Esophagus squamous epithelium (tissue), 5 donors: ENCODE measurements at regions not wholly inside any gene's neighbourhood (a gene's known extent, or its start where the extent isn't known, plus 50 kb on each side); places are given as distances from the start of the nearest gene placed in this dataset.

ENCODE experiments used
- DNase-seq: peaks from one replicate; lab custom pipeline; 2025; lab: John Stamatoyannopoulos, UW
- H3K27ac ChIP-seq, 4 donors: fragments of 200-600 bp; sonication (generic); one replicate each; pipeline ENCODE4 v1.5.1; 2016 to 2019; ENCODE audit warnings: mild to moderate bottlenecking in 1 of 4
- H3K27me3 ChIP-seq, 4 donors: fragments of 200-600 bp; sonication (generic); 1 replicate in 3 of 4; 2 replicates in 1 of 4; pipeline versions ENCODE4 v1.5.1 to v1.6.0; 2017 to 2021; ENCODE audit warnings: antibody characterized with exemption in 1 of 4
- H3K36me3 ChIP-seq, 3 donors: fragments of 200-600 bp; sonication (generic); one replicate each; pipeline ENCODE4 v1.5.1; 2016 to 2019
- H3K4me1 ChIP-seq, 3 donors: fragments of 200-600 bp; sonication (generic); one replicate each; pipeline ENCODE4 v1.5.1; 2017 to 2019
- H3K4me3 ChIP-seq, 4 donors: fragments of 200-600 bp; sonication (generic); 1 replicate in 3 of 4; 2 replicates in 1 of 4; pipeline ENCODE4 v1.5.1; 2016 to 2019; ENCODE audit warnings: mild to moderate bottlenecking in 2 of 4, moderate library complexity in 1 of 4
- H3K9me3 ChIP-seq, 3 donors: fragments of 200-600 bp; sonication (generic); one replicate each; pipeline ENCODE4 v1.5.1; 2016 to 2019
- CTCF ChIP-seq, 6 experiments: fragments of 450-650 bp in 4 of 6; fragments of 200-600 bp in 2 of 6; sonication (generic) in 2 of 6; IDR thresholded peaks; one replicate each; pipeline ENCODE4 v1.5.1; 2016 to 2019; ENCODE audit warnings: antibody characterized with exemption in 6 of 6, mild to moderate bottlenecking in 4 of 6, moderate library complexity in 4 of 6
- POLR2A ChIP-seq, 4 donors: fragments of 450-650 bp; IDR thresholded peaks; one replicate each; pipeline ENCODE4 v1.6.1; 2017; ENCODE audit warnings: antibody characterized with exemption in 4 of 4, mild to moderate bottlenecking in 4 of 4, moderate library complexity in 3 of 4
- WGBS, 2 donors: methylation state at CpG; one replicate each; pipeline ENCODE4 v1.1.5; 2018; 5-methylcytosine and 5-hydroxymethylcytosine counted together
- intact Hi-C: fragments of 100-400 bp; cut with DNase I; formaldehyde crosslinking; loops from one replicate; pipeline ENCODE4 v1.15.0; 2022
- donor health status: DM: yes; HTN: yes; CAD: no.

DNA sequence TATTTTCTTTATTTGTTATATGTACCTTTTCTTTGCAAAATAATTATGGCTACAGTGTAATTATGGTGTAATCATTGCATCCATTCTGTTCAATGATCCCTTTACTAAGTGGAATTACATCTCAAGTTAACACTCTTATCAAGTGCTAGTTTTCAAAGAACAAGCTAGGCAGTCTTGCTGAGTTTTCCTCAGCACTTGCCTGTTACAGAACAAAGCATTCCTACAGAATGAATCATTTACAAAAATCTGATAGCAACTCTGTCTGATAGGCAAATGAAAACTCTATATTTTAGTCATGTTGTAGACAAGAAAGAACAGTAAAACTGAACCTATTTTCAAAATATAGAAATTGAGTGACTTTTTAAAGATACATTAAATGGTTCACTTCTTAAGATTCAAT lies 109.8 kb upstream of the POU3F2 start:
- Histone ChIP-seq H3K4me3 (no peak overlapping the region), H3K27ac (no peak overlapping the region), H3K27me3 (no peaks in the 10 kb centered on the region), H3K4me1 (no peaks in the 10 kb centered on the region), H3K36me3 (no peaks in the 10 kb centered on the region), H3K9me3 (no peaks in the 10 kb centered on the region)
- DNase-seq: no peak
- TF ChIP-seq CTCF (IDR thresholded peaks at IDR 0.05): no peak
- TF ChIP-seq POLR2A (IDR thresholded peaks at IDR 0.05): no peak
- intact Hi-C loops: no loop called here

GRCh38 chr6:98747273-98747672 lies 87.1 kb upstream of the POU3F2 start:
- intact Hi-C loops: no loop called here
- H3K36me3 ChIP-seq: no peaks in the 10 kb centered on the region
- H3K4me3 ChIP-seq: no peak overlapping the region
- WGBS, 2 donors: 31 to 60% methylated on average over 1 of the region's 1 CpG
- H3K4me1 ChIP-seq: no peaks in the 10 kb centered on the region
- no peaks in the 10 kb centered on the region for H3K27me3 ChIP-seq
- H3K27ac ChIP-seq: no peak overlapping the region
- TF ChIP-seq CTCF (IDR thresholded peaks at IDR 0.05) (no peak), POLR2A (IDR thresholded peaks at IDR 0.05) (no peak)
- DNase-seq: no peak
- H3K9me3 ChIP-seq: no peaks in the 10 kb centered on the region

DNA sequence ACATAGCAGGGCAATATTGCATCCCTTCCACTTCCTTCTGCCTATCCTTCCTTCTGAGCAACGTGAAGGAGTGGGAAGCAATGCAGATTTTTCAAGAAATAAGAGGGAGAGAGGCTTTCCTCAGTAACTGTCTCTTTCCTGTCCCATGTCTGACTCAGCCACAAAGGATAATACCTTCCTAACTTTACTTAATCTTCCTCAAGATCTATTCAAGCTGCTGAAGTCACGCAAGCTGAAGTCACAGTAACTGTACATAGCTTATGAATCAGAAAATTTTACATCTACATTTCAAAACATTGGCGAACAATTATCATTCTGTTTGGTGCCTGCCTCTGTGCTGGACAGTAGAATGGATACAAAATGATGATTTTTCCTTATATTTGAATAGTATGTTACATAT lies 86.4 kb upstream of the POU3F2 start:
- no peak overlapping the region for H3K27ac ChIP-seq
- intact Hi-C loops: no loop called here
- no peaks in the 10 kb centered on the region for H3K27me3 ChIP-seq
- no peaks in the 10 kb centered on the region for H3K36me3 ChIP-seq
- H3K4me3 ChIP-seq: no peak overlapping the region
- no peak for TF ChIP-seq CTCF (IDR thresholded peaks at IDR 0.05)
- TF ChIP-seq POLR2A (IDR thresholded peaks at IDR 0.05): no peak
- H3K9me3 ChIP-seq: no peaks in the 10 kb centered on the region
- no peaks in the 10 kb centered on the region for H3K4me1 ChIP-seq
- WGBS, 2 donors: 51 to 56% methylated on average over 3 of the region's 3 CpGs
- no peak for DNase-seq

- Histone ChIP-seq H3K27ac (no peak overlapping the region), H3K27me3 (no peaks in the 10 kb centered on the region), H3K4me1 (no peaks in the 10 kb centered on the region), H3K4me3 (no peak overlapping the region), H3K9me3 (no peaks in the 10 kb centered on the region), H3K36me3 (no peaks in the 10 kb centered on the region)
- TF ChIP-seq CTCF (IDR thresholded peaks at IDR 0.05) (no peak), POLR2A (IDR thresholded peaks at IDR 0.05) (no peak)
- intact Hi-C loops: no loop called here
- no peak for DNase-seq
Observed at GRCh38 chr6:98759459-98759858, 74.9 kb upstream of the POU3F2 start.

DNA sequence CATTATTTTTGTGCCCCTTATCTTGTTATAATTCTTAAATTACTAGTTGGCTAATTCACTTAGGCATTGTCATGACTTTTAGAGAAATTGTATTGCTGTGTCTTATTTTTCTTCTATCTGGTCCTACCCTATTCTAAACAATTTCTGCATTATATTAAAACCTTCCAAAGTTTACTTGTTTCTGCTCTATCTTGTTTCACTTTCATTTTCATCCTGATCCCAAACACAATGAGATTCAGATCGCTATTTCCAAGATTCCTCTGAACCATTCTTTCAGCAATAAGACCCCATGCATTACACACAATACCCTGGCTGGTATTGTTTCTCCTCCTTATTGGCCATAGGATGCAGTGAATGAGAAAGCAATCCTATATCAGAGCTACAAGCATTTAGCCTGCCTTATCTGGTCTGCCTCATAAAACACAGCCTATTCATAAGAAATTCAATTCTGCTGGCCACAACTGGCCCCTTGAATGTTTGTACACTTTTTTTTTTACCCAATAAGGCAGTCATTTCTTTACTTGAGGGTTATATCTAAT lies 69.9 kb upstream of the POU3F2 start:
- intact Hi-C loops: no loop called here
- Histone ChIP-seq H3K9me3 (no peaks in the 10 kb centered on the region), H3K27me3 (peaks cover 0 to 4% (median 0%) of the 10 kb centered on the region in 4 donors), H3K27ac (no peak overlapping the region), H3K4me1 (no peaks in the 10 kb centered on the region), H3K4me3 (peak overlapping the region in 2 of 4 donors; percentile 20 to 50), H3K36me3 (no peaks in the 10 kb centered on the region)
- WGBS, 2 donors: 40 to 50% methylated on average over 1 of the region's 1 CpG
- no peak for TF ChIP-seq CTCF (IDR thresholded peaks at IDR 0.05)
- TF ChIP-seq POLR2A (IDR thresholded peaks at IDR 0.05): no peak
- DNase-seq: no peak
